SK-N-MC (cell line): ENCODE measurements at regions not wholly inside any gene's neighbourhood (a gene's known extent, or its start where the extent isn't known, plus 50 kb on each side); places are given as distances from the start of the nearest gene placed in this dataset.

Experiments
- EZH2 ChIP-seq: fragments of 200-600 bp; sonication (generic); IDR thresholded peaks from one replicate; pipeline ENCODE4 v1.6.1; 2017; ENCODE audit warnings: antibody characterized with exemption
- POLR2AphosphoS5 ChIP-seq: IDR thresholded peaks from 2 replicates; pipeline ENCODE4 v1.6.1; 2012; ENCODE audit warnings: mild to moderate bottlenecking, low read depth, low read length, borderline replicate concordance

DNA sequence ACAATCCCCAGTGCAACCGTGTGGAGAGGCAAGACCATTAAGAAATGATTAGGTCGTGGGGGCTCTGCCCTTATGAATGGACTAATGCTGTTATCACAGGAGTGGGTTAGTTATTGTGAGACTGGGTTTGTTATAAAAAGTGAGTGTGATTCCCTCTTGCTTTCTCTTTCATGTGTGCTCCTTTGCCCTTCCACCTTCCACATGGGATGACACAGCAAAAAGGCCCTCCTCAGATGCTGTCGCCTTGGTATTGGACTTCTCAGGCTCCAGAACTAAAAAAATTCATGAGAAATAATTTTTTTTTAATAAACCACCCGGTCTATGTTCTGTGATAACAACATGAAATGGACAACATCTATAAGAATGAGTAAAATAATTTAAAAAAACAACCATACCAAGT lies 136.1 kb upstream of the PCBD1 start:
- TF ChIP-seq POLR2AphosphoS5 (no peak), EZH2 (no peak)
